Testis (tissue), 2 donors: ENCODE measurements at regions not wholly inside any gene's neighbourhood (a gene's known extent, or its start where the extent isn't known, plus 50 kb on each side); places are given as distances from the start of the nearest gene placed in this dataset.

Experiments used
- DNase-seq: peaks from one replicate; pipeline ENCODE4 v3.0.0-alpha.2; 2019
- H3K27ac ChIP-seq, 2 donors: fragments of 200-600 bp; sonication (generic); one replicate each; pipeline ENCODE4 v1.5.1; 2019
- H3K27me3 ChIP-seq: fragments of 200-600 bp; sonication (generic); one replicate; pipeline ENCODE4 v1.5.1; 2019
- H3K36me3 ChIP-seq: fragments of 200-600 bp; sonication (generic); one replicate; pipeline ENCODE4 v1.5.1; 2017; ENCODE audit warnings: low read depth; ENCODE audit errors: missing control alignments
- H3K4me1 ChIP-seq: fragments of 200-600 bp; sonication (generic); one replicate; pipeline ENCODE4 v1.5.1; 2019
- H3K4me3 ChIP-seq, 2 donors: fragments of 200-600 bp; sonication (generic); one replicate each; pipeline ENCODE4 v1.5.1; 2017 to 2019
- H3K9me3 ChIP-seq: fragments of 200-600 bp; sonication (generic); one replicate; pipeline ENCODE4 v1.5.1; 2017
- CTCF ChIP-seq, 3 experiments: fragments of 450-650 bp in 2 of 3; fragments of 200-600 bp in 1 of 3; sonication (generic) in 1 of 3; IDR thresholded peaks; one replicate each; pipeline ENCODE4 v1.5.1; 2016 to 2019; ENCODE audit warnings: antibody characterized with exemption in 3 of 3, mild to moderate bottlenecking in 2 of 3, moderate library complexity in 1 of 3
- POLR2A ChIP-seq: fragments of 450-650 bp; IDR thresholded peaks from one replicate; pipeline ENCODE4 v1.6.1; 2017; ENCODE audit warnings: antibody characterized with exemption, mild to moderate bottlenecking, moderate library complexity
- WGBS, 2 donors: methylation state at CpG; one replicate each; pipeline ENCODE4 v1.1.5; 2018; 5-methylcytosine and 5-hydroxymethylcytosine counted together
- intact Hi-C: fragments of 100-400 bp; cut with DNase I; formaldehyde crosslinking; loops from one replicate; pipeline ENCODE4 v1.15.1; 2023; ENCODE audit warnings: low total_unique reads

GRCh38 chr1:201689647-201690046 lies 139.3 kb upstream of the IPO9 start:
- H3K9me3 ChIP-seq = no peaks in the 10 kb centered on the region
- H3K4me1 ChIP-seq = peaks cover 3% of the 10 kb centered on the region
- no peak overlapping the region for H3K4me3 ChIP-seq
- intact Hi-C loops = no loop called here
- no peaks in the 10 kb centered on the region for H3K36me3 ChIP-seq
- no peaks in the 10 kb centered on the region for H3K27me3 ChIP-seq
- no peak overlapping the region for H3K27ac ChIP-seq
- DNase-seq = no peak
- 91 to 98% methylated on average over 8 of the region's 8 CpGs for WGBS, 2 donors
- TF ChIP-seq POLR2A = no peak
- no peak for TF ChIP-seq CTCF (IDR thresholded peaks at IDR 0.05)

GRCh38 chr1:201690528-201690927 lies 138.4 kb upstream of the IPO9 start:
- H3K4me1 ChIP-seq = peaks cover 5% of the 10 kb centered on the region
- no peaks in the 10 kb centered on the region for H3K9me3 ChIP-seq
- 87 to 90% methylated on average over 8 to 10 of the region's 10 CpGs for WGBS, 2 donors
- no peak overlapping the region for H3K27ac ChIP-seq
- H3K36me3 ChIP-seq = no peaks in the 10 kb centered on the region
- TF ChIP-seq POLR2A (no peak), CTCF (IDR thresholded peaks at IDR 0.05) (no peak)
- H3K4me3 ChIP-seq = no peak overlapping the region
- DNase-seq = no peak
- intact Hi-C loops = no loop called here
- no peaks in the 10 kb centered on the region for H3K27me3 ChIP-seq

- Histone ChIP-seq H3K36me3 (no peaks in the 10 kb centered on the region), H3K9me3 (no peaks in the 10 kb centered on the region), H3K27ac (no peak overlapping the region), H3K27me3 (no peaks in the 10 kb centered on the region), H3K4me1 (peaks cover 19% of the 10 kb centered on the region), H3K4me3 (no peak overlapping the region)
- no peak for DNase-seq
- WGBS, 2 donors = 87 to 88% methylated on average over 6 of the region's 6 CpGs
- intact Hi-C loops = no loop called here
- TF ChIP-seq POLR2A = no peak
- no peak for TF ChIP-seq CTCF (IDR thresholded peaks at IDR 0.05)
Observed at GRCh38 chr1:201691716-201692554, 137.0 kb upstream of the IPO9 start.

- Histone ChIP-seq H3K27ac (no peak overlapping the region), H3K4me1 (peaks cover 22% of the 10 kb centered on the region), H3K27me3 (no peaks in the 10 kb centered on the region), H3K36me3 (no peaks in the 10 kb centered on the region), H3K9me3 (no peaks in the 10 kb centered on the region), H3K4me3 (no peak overlapping the region)
- DNase-seq = no peak
- intact Hi-C loops = no loop called here
- TF ChIP-seq CTCF (IDR thresholded peaks at IDR 0.05) (no peak), POLR2A (no peak)
- 91 to 97% methylated on average over 3 of the region's 3 CpGs for WGBS, 2 donors
Observed at GRCh38 chr1:201692555-201693394, 136.2 kb upstream of the IPO9 start.
